Smooth muscle cell (in vitro differentiated cells): ENCODE measurements at regions not wholly inside any gene's neighbourhood (a gene's known extent, or its start where the extent isn't known, plus 50 kb on each side); places are given as distances from the start of the nearest gene placed in this dataset.

Source experiments
- DNase-seq: peaks from one replicate; lab custom pipeline; 2025; ENCODE audit not compliant: unreplicated experiment; lab: John Stamatoyannopoulos, UW
- H2AFZ ChIP-seq: fragments of 200-600 bp; sonication (generic); 2 replicates; pipeline ENCODE4 v1.6.0; 2016; ENCODE audit warnings: antibody characterized with exemption, low read depth, mild to moderate bottlenecking
- H3F3A ChIP-seq: fragments of 200-600 bp; sonication (generic); 2 replicates; pipeline ENCODE4 v1.6.0; 2017; ENCODE audit warnings: antibody characterized with exemption, low read depth
- H3K27ac ChIP-seq: fragments of 200-600 bp; sonication (generic); 2 replicates; pipeline ENCODE4 v1.5.1; 2016; ENCODE audit warnings: low read depth, mild to moderate bottlenecking
- H3K27me3 ChIP-seq: fragments of 200-600 bp; sonication (generic); 2 replicates; pipeline ENCODE4 v1.6.1; 2016; ENCODE audit warnings: low read depth, mild to moderate bottlenecking
- H3K36me3 ChIP-seq: fragments of 200-600 bp; sonication (generic); 2 replicates; pipeline ENCODE4 v1.5.1; 2016; ENCODE audit warnings: low read depth
- H3K4me1 ChIP-seq: fragments of 200-600 bp; sonication (generic); 2 replicates; pipeline ENCODE4 v1.5.1; 2016; ENCODE audit warnings: low read depth
- H3K4me2 ChIP-seq: fragments of 200-600 bp; sonication (generic); 2 replicates; pipeline ENCODE4 v1.6.0; 2016; ENCODE audit warnings: mild to moderate bottlenecking
- H3K4me3 ChIP-seq: fragments of 200-600 bp; sonication (generic); 2 replicates; pipeline ENCODE4 v1.5.1; 2016; ENCODE audit warnings: mild to moderate bottlenecking
- H3K79me2 ChIP-seq: fragments of 200-600 bp; sonication (generic); 2 replicates; pipeline ENCODE4 v1.6.0; 2016; ENCODE audit warnings: low read depth, mild to moderate bottlenecking
- H3K9ac ChIP-seq: fragments of 200-600 bp; sonication (generic); 2 replicates; pipeline ENCODE4 v1.6.0; 2016; ENCODE audit warnings: low read depth
- H3K9me3 ChIP-seq: fragments of 200-600 bp; sonication (generic); replicated peaks from 2 replicates; pipeline ENCODE4 v1.5.1; 2016; ENCODE audit warnings: low read depth
- H4K20me1 ChIP-seq: fragments of 200-600 bp; sonication (generic); 2 replicates; pipeline ENCODE4 v1.6.0; 2016; ENCODE audit warnings: low read depth
- WGBS: methylation state at CpG from one replicate; pipeline ENCODE4 v1.1.7; 2016; ENCODE audit warnings: low lambda C conversion rate; 5-methylcytosine and 5-hydroxymethylcytosine counted together
- TF ChIP-seq, protein P1 (sequence below): fragments of 200-600 bp; sonication (generic); IDR thresholded peaks from 2 replicates; pipeline ENCODE4 v1.5.1; 2017; ENCODE audit warnings: borderline replicate concordance, mild to moderate bottlenecking, antibody characterized with exemption; ENCODE audit not compliant: insufficient read depth, poor library complexity, severe bottlenecking

DNA sequence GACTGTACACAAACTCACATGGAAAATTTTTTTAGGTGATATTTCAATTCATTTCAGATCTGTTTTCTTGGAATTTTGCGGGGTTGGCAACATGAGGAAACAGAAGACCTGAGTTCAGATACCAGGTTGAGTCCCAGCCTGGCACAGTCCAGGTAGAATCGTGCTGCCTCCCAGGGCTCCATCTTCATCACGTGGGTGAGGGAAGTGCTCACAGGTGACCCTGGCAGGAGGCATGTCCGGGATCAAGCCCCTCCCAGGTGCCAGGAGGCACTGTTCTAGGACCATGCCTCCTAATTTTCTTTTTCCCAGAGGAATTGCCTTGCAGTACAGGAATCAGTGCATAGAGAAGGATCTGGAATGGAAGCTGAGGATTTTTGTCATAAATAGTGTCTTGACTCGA lies 318.3 kb upstream of the IRX4 start:
- Histone ChIP-seq H3K9me3 (no peaks in the 10 kb centered on the region), H2AFZ (no peak overlapping the region), H3F3A (no peaks in the 10 kb centered on the region), H3K79me2 (no peaks in the 10 kb centered on the region), H3K9ac (no peak overlapping the region), H3K27me3 (peaks cover 24% of the 10 kb centered on the region), H3K4me1 (no peaks in the 10 kb centered on the region), H4K20me1 (no peaks in the 10 kb centered on the region), H3K4me3 (no peak overlapping the region), H3K27ac (no peak overlapping the region), H3K36me3 (no peaks in the 10 kb centered on the region), H3K4me2 (no peak overlapping the region)
- no peak for DNase-seq
- TF ChIP-seq, protein P1, sequence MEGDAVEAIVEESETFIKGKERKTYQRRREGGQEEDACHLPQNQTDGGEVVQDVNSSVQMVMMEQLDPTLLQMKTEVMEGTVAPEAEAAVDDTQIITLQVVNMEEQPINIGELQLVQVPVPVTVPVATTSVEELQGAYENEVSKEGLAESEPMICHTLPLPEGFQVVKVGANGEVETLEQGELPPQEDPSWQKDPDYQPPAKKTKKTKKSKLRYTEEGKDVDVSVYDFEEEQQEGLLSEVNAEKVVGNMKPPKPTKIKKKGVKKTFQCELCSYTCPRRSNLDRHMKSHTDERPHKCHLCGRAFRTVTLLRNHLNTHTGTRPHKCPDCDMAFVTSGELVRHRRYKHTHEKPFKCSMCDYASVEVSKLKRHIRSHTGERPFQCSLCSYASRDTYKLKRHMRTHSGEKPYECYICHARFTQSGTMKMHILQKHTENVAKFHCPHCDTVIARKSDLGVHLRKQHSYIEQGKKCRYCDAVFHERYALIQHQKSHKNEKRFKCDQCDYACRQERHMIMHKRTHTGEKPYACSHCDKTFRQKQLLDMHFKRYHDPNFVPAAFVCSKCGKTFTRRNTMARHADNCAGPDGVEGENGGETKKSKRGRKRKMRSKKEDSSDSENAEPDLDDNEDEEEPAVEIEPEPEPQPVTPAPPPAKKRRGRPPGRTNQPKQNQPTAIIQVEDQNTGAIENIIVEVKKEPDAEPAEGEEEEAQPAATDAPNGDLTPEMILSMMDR: no peak
- WGBS: 83% methylated on average over 5 of the region's 5 CpGs

- 75% methylated on average over 15 of the region's 15 CpGs for WGBS
- Histone ChIP-seq H3K4me3 (no peak overlapping the region), H3K27me3 (peaks cover 24% of the 10 kb centered on the region), H3K27ac (no peak overlapping the region), H4K20me1 (no peaks in the 10 kb centered on the region), H3K9me3 (no peaks in the 10 kb centered on the region), H3F3A (no peaks in the 10 kb centered on the region), H2AFZ (no peak overlapping the region), H3K4me2 (no peak overlapping the region), H3K79me2 (no peaks in the 10 kb centered on the region), H3K36me3 (no peaks in the 10 kb centered on the region), H3K4me1 (no peaks in the 10 kb centered on the region), H3K9ac (no peak overlapping the region)
- TF ChIP-seq, protein P1: no peak
- no peak for DNase-seq
These were observed 317.7 kb upstream of the IRX4 start for GRCh38 chr5:2200261-2200950.

DNA sequence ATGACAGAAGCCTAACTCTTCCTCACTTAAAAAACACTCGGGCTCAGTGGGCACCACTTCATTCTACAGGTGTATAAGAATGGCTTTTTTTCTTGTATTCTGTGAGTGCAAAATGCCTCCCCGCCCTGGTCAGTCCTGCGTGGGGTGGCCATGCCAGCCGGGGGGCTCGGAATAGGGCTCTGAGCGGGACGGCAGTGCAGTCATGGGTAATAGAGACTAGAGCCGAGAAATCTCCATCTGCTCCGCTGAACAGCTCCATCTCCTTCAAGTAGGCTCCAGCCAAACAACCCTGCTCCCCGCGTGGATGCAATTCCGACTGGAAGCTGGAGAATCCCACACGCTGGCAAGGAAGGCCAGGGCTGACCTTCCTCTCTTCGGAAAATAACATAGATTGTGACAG lies 317.0 kb upstream of the IRX4 start:
- Histone ChIP-seq H3K36me3 (no peaks in the 10 kb centered on the region), H3K27me3 (peaks cover 24% of the 10 kb centered on the region), H3K9ac (no peak overlapping the region), H3K79me2 (no peaks in the 10 kb centered on the region), H3F3A (no peaks in the 10 kb centered on the region), H3K27ac (no peak overlapping the region), H2AFZ (no peak overlapping the region), H3K4me2 (no peak overlapping the region), H3K4me1 (no peaks in the 10 kb centered on the region), H3K4me3 (no peak overlapping the region), H4K20me1 (no peaks in the 10 kb centered on the region), H3K9me3 (no peaks in the 10 kb centered on the region)
- WGBS: 87% methylated on average over 14 of the region's 14 CpGs
- no peak for DNase-seq
- TF ChIP-seq, protein P1: no peak

- no peaks in the 10 kb centered on the region for H3K36me3 ChIP-seq
- H2AFZ ChIP-seq: no peak overlapping the region
These were observed 314.4 kb upstream of the IRX4 start for GRCh38 chr5:2196989-2197619.

More at GRCh38 chr5:2196989-2197619, 314.4 kb upstream of the IRX4 start:
- no peaks in the 10 kb centered on the region for H4K20me1 ChIP-seq
- WGBS: 87% methylated on average over 18 of the region's 18 CpGs
- H3K4me3 ChIP-seq: no peak overlapping the region
- no peak for DNase-seq
- TF ChIP-seq, protein P1: no peak
- H3K4me1 ChIP-seq: no peaks in the 10 kb centered on the region
- no peak overlapping the region for H3K27ac ChIP-seq
- peaks cover 16% of the 10 kb centered on the region for H3K27me3 ChIP-seq
- H3F3A ChIP-seq: no peaks in the 10 kb centered on the region
- H3K9ac ChIP-seq: no peak overlapping the region
- H3K4me2 ChIP-seq: no peak overlapping the region
- no peaks in the 10 kb centered on the region for H3K79me2 ChIP-seq
- no peaks in the 10 kb centered on the region for H3K9me3 ChIP-seq
